Left lung (tissue), 4 donors: ENCODE measurements at regions not wholly inside any gene's neighbourhood (a gene's known extent, or its start where the extent isn't known, plus 50 kb on each side); places are given as distances from the start of the nearest gene placed in this dataset.
"Not testable (repeated sequence)": the region's sequence is repeated elsewhere in the genome, so short reads cannot be mapped to it uniquely, and the experiment has no call there.

Source experiments
- ATAC-seq: fragments of 200-7000 bp; cut with Tn5 transposase; one replicate; pipeline ENCODE4 v1.9.1; 2020; ENCODE audit warnings: moderate library complexity
- DNase-seq, 4 donors: peaks; one replicate each; pipeline ENCODE4 v3.0.0-alpha.2; 2013 to 2020
- H3K27ac ChIP-seq, 2 donors: fragments of 200-600 bp; sonication (generic) in 1 of 2; one replicate each; pipeline versions ENCODE4 v1.5.0 to v1.8.0; 2020 to 2021
- H3K27me3 ChIP-seq, 2 donors: fragments of 200-600 bp; sonication (generic) in 1 of 2; one replicate each; pipeline versions ENCODE4 v1.5.0 to v1.8.0; 2020 to 2021
- H3K36me3 ChIP-seq, 2 donors: fragments of 200-600 bp; sonication (generic) in 1 of 2; one replicate each; pipeline versions ENCODE4 v1.5.0 to v1.8.0; 2020 to 2021
- H3K4me1 ChIP-seq, 2 donors: fragments of 200-600 bp; one replicate each; pipeline ENCODE4 v1.8.0; 2021
- H3K4me3 ChIP-seq, 2 donors: fragments of 200-600 bp; sonication (generic) in 1 of 2; one replicate each; pipeline versions ENCODE4 v1.5.0 to v1.8.0; 2020 to 2021; ENCODE audit warnings: mild to moderate bottlenecking in 1 of 2
- H3K9me3 ChIP-seq, 2 donors: fragments of 200-600 bp; sonication (generic) in 1 of 2; one replicate each; pipeline versions ENCODE4 v1.5.0 to v1.8.0; 2020 to 2021
- CTCF ChIP-seq, 2 donors: fragments of 200-600 bp; sonication (generic) in 1 of 2; IDR thresholded peaks; one replicate each; pipeline versions ENCODE4 v1.5.0 to v1.8.0; 2021; ENCODE audit warnings: antibody characterized with exemption in 2 of 2
- intact Hi-C, 2 donors: fragments of 100-400 bp; cut with DNase I; formaldehyde crosslinking; loops; one replicate each; pipeline versions ENCODE4 v1.11.2 to v1.14.2; 2022
- donor health status: DM: no; HTN: yes; CAD: no.
- donor health status: DM: no; HTN: no; CAD: no.

GRCh38 chr3:61401359-61401758 lies 150.1 kb upstream of the FHIT start:
- TF ChIP-seq CTCF (IDR thresholded peaks at IDR 0.05): no peak
- no peaks in the 10 kb centered on the region for H3K27me3 ChIP-seq
- no peak overlapping the region for H3K27ac ChIP-seq
- H3K4me3 ChIP-seq: no peak overlapping the region
- intact Hi-C loops: no loop called here
- no peaks in the 10 kb centered on the region for H3K9me3 ChIP-seq
- no peak for DNase-seq
- H3K4me1 ChIP-seq: no peaks in the 10 kb centered on the region
- no peak for ATAC-seq
- no peaks in the 10 kb centered on the region for H3K36me3 ChIP-seq

DNA sequence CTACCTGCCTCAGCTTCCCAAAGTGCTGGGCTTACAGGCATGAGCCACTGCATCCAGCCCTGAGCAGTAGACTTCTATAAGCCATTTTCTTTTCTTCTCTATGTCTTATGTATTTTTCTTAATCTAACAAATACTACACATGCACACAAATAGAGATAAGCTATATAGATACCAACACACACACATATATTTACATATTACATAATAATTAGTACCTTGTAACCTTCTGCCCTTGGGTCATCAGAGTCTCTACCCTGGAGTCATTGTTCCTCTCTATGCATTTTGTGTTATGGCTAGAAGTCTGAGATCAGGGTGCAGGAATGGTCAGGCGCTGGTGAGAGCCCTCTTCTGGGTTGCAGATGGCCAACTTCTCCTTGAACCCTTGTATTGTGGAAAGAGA lies 154.0 kb upstream of the PTPRG start:
- ATAC-seq (no peak), DNase-seq (no peak)
- TF ChIP-seq CTCF (IDR thresholded peaks at IDR 0.05): no peak
- H3K4me3 ChIP-seq: no peak overlapping the region
- H3K27me3 ChIP-seq: no peaks in the 10 kb centered on the region
- intact Hi-C loops: no loop called here
- no peaks in the 10 kb centered on the region for H3K4me1 ChIP-seq
- no peaks in the 10 kb centered on the region for H3K36me3 ChIP-seq
- H3K27ac ChIP-seq: no peak overlapping the region
- no peaks in the 10 kb centered on the region for H3K9me3 ChIP-seq

DNA sequence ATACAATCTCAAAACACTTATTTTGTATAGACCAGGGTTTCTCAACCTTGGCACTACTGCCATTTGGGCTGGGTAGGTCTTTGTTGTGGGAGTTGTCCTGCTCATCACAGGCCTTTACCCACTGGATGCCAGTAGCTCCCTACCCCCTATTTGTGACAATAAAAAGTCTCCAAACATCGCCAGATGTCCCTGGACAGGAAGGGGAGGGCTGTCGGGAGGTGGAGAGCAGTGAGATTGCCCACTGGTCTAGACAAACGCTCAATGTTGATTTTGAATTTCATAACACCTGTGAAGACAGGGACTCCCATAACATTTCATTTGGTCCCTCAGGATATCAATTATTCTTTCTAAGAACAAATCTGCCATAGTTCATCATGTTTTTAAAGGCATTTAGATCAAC lies 151.7 kb upstream of the PTPRG start:
- no peak for TF ChIP-seq CTCF (IDR thresholded peaks at IDR 0.05)
- Histone ChIP-seq H3K4me1 (no peaks in the 10 kb centered on the region), H3K9me3 (no peaks in the 10 kb centered on the region), H3K4me3 (no peak overlapping the region), H3K36me3 (no peaks in the 10 kb centered on the region), H3K27ac (no peak overlapping the region), H3K27me3 (no peaks in the 10 kb centered on the region)
- intact Hi-C loops: no loop called here
- ATAC-seq: no peak
- no peak for DNase-seq

DNA sequence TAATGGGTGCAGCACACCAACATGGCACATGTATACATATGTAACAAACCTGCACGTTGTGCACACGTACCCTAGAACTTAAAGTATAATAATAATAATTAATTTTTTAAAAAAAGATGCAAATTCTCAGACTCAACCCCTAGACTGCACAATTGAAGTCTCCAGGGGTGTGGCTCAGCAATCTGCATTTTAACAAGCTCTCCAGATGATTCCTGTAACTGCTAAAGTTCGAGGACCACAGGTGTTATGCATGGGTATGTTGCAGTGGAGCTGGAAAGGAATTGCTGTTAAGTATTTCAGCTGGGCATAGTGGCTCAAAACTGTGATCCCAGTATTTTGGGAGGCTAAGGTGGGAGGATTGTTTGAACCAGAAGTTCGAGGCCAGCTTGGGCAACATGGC lies 151.0 kb upstream of the PTPRG start:
- H3K27me3 ChIP-seq, intact Hi-C loops, H3K4me1 ChIP-seq, DNase-seq, H3K9me3 ChIP-seq, H3K4me3 ChIP-seq, H3K36me3 ChIP-seq, ATAC-seq, H3K27ac ChIP-seq: not testable (repeated sequence)

DNA sequence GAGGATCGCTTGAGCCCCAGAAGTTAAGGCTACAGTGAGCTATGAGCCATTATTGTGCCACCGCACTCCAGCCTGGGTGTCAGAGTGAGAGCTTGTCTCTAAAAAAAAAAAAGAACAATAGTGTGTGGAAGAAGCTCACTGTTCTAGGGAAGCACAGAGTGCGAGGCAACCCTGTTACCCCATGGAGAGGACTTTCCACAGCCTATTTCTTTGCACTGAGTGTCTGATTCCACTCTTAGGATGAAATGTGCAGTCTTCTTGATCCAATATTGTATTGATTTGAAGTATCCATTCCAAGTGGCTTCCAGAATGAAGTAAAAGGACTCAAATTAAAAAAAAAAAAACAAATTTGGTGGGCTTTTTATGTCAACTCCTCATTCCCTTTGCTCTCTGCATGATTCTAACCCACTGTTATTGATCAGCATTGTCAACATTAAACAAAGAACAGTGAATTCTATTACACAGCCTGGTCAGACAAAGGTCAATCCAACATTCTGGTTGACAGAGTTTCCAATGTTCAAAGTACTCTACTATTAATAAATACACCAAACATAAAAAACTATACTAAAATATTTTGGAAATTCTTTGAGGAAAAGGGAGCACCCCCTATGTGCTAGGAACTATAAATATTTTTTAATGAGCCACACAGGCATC lies 150.2 kb upstream of the PTPRG start:
- H3K4me3 ChIP-seq: no peak overlapping the region
- no peaks in the 10 kb centered on the region for H3K4me1 ChIP-seq
- no peaks in the 10 kb centered on the region for H3K9me3 ChIP-seq
- H3K36me3 ChIP-seq: no peaks in the 10 kb centered on the region
- DNase-seq: no peak
- no peak for TF ChIP-seq CTCF (IDR thresholded peaks at IDR 0.05)
- no peak overlapping the region for H3K27ac ChIP-seq
- intact Hi-C loops: no loop called here
- ATAC-seq: no peak
- H3K27me3 ChIP-seq: no peaks in the 10 kb centered on the region

DNA sequence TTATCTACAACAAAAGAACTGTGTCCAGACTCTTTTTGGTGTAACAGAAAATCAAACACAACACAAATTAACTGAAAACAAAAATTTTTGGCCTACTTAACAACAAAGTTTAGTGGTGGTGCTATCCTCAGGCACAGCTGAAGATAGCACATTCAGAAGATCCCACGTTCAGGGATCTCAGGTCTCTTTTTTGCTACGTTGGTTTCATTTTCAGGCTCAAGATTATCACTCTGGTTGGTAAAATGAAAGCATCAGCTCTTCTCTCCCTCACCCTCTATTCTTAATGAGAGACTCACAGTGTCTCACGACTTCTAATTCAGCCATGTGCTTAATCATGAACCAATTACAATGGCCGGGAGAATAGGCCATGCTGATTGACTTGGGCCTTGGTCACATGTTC lies 146.9 kb upstream of the PTPRG start:
- no peak for ATAC-seq
- intact Hi-C loops: no loop called here
- Histone ChIP-seq H3K9me3 (no peaks in the 10 kb centered on the region), H3K27ac (no peak overlapping the region), H3K27me3 (no peaks in the 10 kb centered on the region), H3K4me1 (no peaks in the 10 kb centered on the region), H3K4me3 (no peak overlapping the region), H3K36me3 (no peaks in the 10 kb centered on the region)
- TF ChIP-seq CTCF (IDR thresholded peaks at IDR 0.05): no peak
- no peak for DNase-seq
